ENCODE measurements at regions not wholly inside any gene's neighbourhood (a gene's known extent, or its start where the extent isn't known, plus 50 kb on each side); places are given as distances from the start of the nearest gene placed in this dataset.

- TF ChIP-seq POLR2AphosphoS5 (IDR thresholded peaks at IDR 0.05; ENCODE audit: low read depth) = no peak
- TF ChIP-seq CTCF (conservative IDR thresholded peaks at IDR 0.05; ENCODE audit: low read depth in 2 of 2) = no peak
- no peak for TF ChIP-seq REST (IDR thresholded peaks at IDR 0.05; ENCODE audit: unreplicated experiment)
- no peak for TF ChIP-seq EZH2 (IDR thresholded peaks at IDR 0.05; ENCODE audit: low read depth, unreplicated experiment)
- no peak for TF ChIP-seq EZH2phosphoT487 (IDR thresholded peaks at IDR 0.05; ENCODE audit: unreplicated experiment)
- no peak for TF ChIP-seq ZNF331 (CRISPR knock-in tag; IDR thresholded peaks at IDR 0.05; ENCODE audit: low read depth)
- no peak for TF ChIP-seq JUNB (IDR thresholded peaks at IDR 0.05; ENCODE audit: unreplicated experiment)
Measured at GRCh38 chrY:15973200-15973599, 1448.9 kb downstream of the NLGN4Y start.

All from GM23338 (cell line).